Endothelial cell of umbilical vein (primary cell): ENCODE measurements at regions not wholly inside any gene's neighbourhood (a gene's known extent, or its start where the extent isn't known, plus 50 kb on each side); places are given as distances from the start of the nearest gene placed in this dataset.

Experiments used
- BruUV-seq: library from RNA; stranded (reverse); fragments of 400-500 nt; replicated peaks from 2 replicates; lab custom pipeline; 2021; lab: Mats Ljungman, UMichigan
- CTCF ChIA-PET: fragments of 300-600, 350-600 bp; sonication (Branson Sonifier 250); formaldehyde crosslinking; loops from one replicate; lab custom pipeline; 2021; ENCODE audit warnings: antibody characterized with exemption, inconsistent platforms; lab: Charles Lee
- POLR2A ChIA-PET: fragments of 300-600, 350-600 bp; sonication (Branson Sonifier 250); formaldehyde crosslinking; loops from one replicate; lab custom pipeline; 2021; ENCODE audit warnings: antibody characterized with exemption, inconsistent platforms; lab: Charles Lee
- DNase-seq: peaks from one replicate; pipeline ENCODE4 v3.0.0-alpha.2; 2011; ENCODE audit warnings: low read depth, low spot score
- FAIRE-seq: peaks from 2 replicates; lab custom pipeline; 2011; peaks lifted over from hg19 to GRCh38; lab: Jason Lieb, UNC
- H2AFZ ChIP-seq: 2 replicates; pipeline ENCODE4 v1.6.0; 2012; ENCODE audit warnings: low read depth, low read length, control low read depth, inconsistent platforms
- H3K27ac ChIP-seq: 2 replicates; pipeline ENCODE4 v1.5.1; 2011; ENCODE audit warnings: low read depth, mild to moderate bottlenecking, control low read depth, low read length, moderate library complexity; ENCODE audit not compliant: insufficient read depth
- H3K27me3 ChIP-seq, 2 experiments: 2 replicates each; pipeline versions ENCODE4 v1.6.0 to v1.6.1; 2011; ENCODE audit warnings: low read length in 2 of 2, mixed read lengths in 1 of 2; ENCODE audit not compliant: control insufficient read depth in 2 of 2, insufficient read depth in 2 of 2
- H3K36me3 ChIP-seq, 2 experiments: 2 replicates in 1 of 2; 3 replicates in 1 of 2; pipeline ENCODE4 v1.5.1; 2011; ENCODE audit warnings: low read length in 2 of 2, mild to moderate bottlenecking in 1 of 2, moderate library complexity in 1 of 2; ENCODE audit not compliant: control insufficient read depth in 2 of 2, insufficient read depth in 2 of 2; ENCODE audit errors: extremely low read depth in 1 of 2
- H3K4me1 ChIP-seq: 3 replicates; pipeline ENCODE4 v1.5.1; 2011; ENCODE audit warnings: mild to moderate bottlenecking, low read length; ENCODE audit not compliant: control insufficient read depth, insufficient read depth; ENCODE audit errors: extremely low read depth
- H3K4me2 ChIP-seq: 2 replicates; pipeline ENCODE4 v1.6.1; 2011; ENCODE audit warnings: low read length, control low read depth, mixed read lengths; ENCODE audit not compliant: insufficient read depth
- H3K4me3 ChIP-seq, 3 experiments: fragments of 200-600 bp in 1 of 3; sonication (generic), shearing (Covaris generic) in 1 of 3; replicated peaks in 1 of 3; 2 replicates each; pipeline ENCODE4 v1.5.1; 2011 to 2016; ENCODE audit warnings: control low read depth in 3 of 3, low read length in 3 of 3, mild to moderate bottlenecking in 2 of 3, inconsistent platforms in 1 of 3, low read depth in 1 of 3, moderate library complexity in 1 of 3; ENCODE audit not compliant: insufficient read depth in 1 of 3
- H3K79me2 ChIP-seq: 2 replicates; pipeline ENCODE4 v1.6.0; 2012; ENCODE audit warnings: low read length, inconsistent platforms; ENCODE audit not compliant: control insufficient read depth, insufficient read depth
- H3K9ac ChIP-seq: replicated peaks from 2 replicates; pipeline ENCODE3; 2011; ENCODE audit warnings: low read length, control low read depth; ENCODE audit not compliant: insufficient read depth; ENCODE audit errors: extremely low read depth
- H3K9me1 ChIP-seq: replicated peaks from 3 replicates; pipeline ENCODE4 v1.6.0; 2011; ENCODE audit warnings: mild to moderate bottlenecking, low read length; ENCODE audit not compliant: control insufficient read depth, insufficient read depth; ENCODE audit errors: extremely low read depth
- H3K9me3 ChIP-seq: replicated peaks from 2 replicates; pipeline ENCODE4 v1.5.1; 2012; ENCODE audit warnings: low read length, inconsistent platforms; ENCODE audit not compliant: control insufficient read depth, insufficient read depth
- H4K20me1 ChIP-seq: replicated peaks from 2 replicates; pipeline ENCODE3; 2011; ENCODE audit warnings: mild to moderate bottlenecking, low read length; ENCODE audit not compliant: control insufficient read depth, insufficient read depth; ENCODE audit errors: extremely low read depth
- CTCF ChIP-seq, 2 donors: IDR thresholded peaks; 1 replicate in 1 of 2; 2 replicates in 1 of 2; pipeline ENCODE4 v1.5.1; 2011; ENCODE audit warnings: low read length in 2 of 2, mild to moderate bottlenecking in 2 of 2, moderate library complexity in 2 of 2, control low read depth in 1 of 2, inconsistent platforms in 1 of 2, low read depth in 1 of 2; ENCODE audit not compliant: insufficient read depth in 1 of 2; ENCODE audit errors: extremely low read depth in 1 of 2
- EZH2 ChIP-seq: IDR thresholded peaks from 2 replicates; pipeline ENCODE4 v1.6.1; 2012; ENCODE audit warnings: borderline replicate concordance, low read depth, mild to moderate bottlenecking, moderate library complexity, low read length, inconsistent platforms; ENCODE audit not compliant: severe bottlenecking
- FOS ChIP-seq: IDR thresholded peaks from 2 replicates; pipeline ENCODE4 v1.6.1; 2011; ENCODE audit warnings: mild to moderate bottlenecking, low read length, moderate library complexity, borderline replicate concordance; ENCODE audit not compliant: insufficient read depth
- GATA2 ChIP-seq: IDR thresholded peaks from 2 replicates; pipeline ENCODE4 v1.7.0; 2011; ENCODE audit warnings: low read depth, mild to moderate bottlenecking, moderate library complexity, mixed read lengths, low read length; ENCODE audit not compliant: insufficient read length, insufficient read depth
- JUN ChIP-seq: IDR thresholded peaks from 2 replicates; pipeline ENCODE4 v1.6.1; 2011; ENCODE audit warnings: borderline replicate concordance, low read depth; ENCODE audit not compliant: insufficient read length, insufficient read depth
- MAX ChIP-seq: IDR thresholded peaks from 2 replicates; pipeline ENCODE4 v1.6.1; 2011; ENCODE audit not compliant: insufficient read depth, insufficient read length
- MYC ChIP-seq: IDR thresholded peaks from one replicate; pipeline ENCODE4 v1.6.1; 2011; ENCODE audit warnings: mild to moderate bottlenecking, low read depth, low read length
- POLR2A ChIP-seq: IDR thresholded peaks from 2 replicates; pipeline ENCODE4 v1.6.1; 2012; ENCODE audit warnings: low read depth, mild to moderate bottlenecking, control low read depth, low read length
- POLR2AphosphoS5 ChIP-seq: IDR thresholded peaks from 2 replicates; pipeline ENCODE4 v1.6.1; 2012; ENCODE audit warnings: low read depth, mild to moderate bottlenecking, control low read depth, low read length, moderate library complexity; ENCODE audit not compliant: insufficient read depth
- dilution Hi-C: fragments of 300-500 bp; cut with MboI; formaldehyde crosslinking; loops from one replicate; pipeline ENCODE4 v1.15.0; 2019; ENCODE audit warnings: low sequenced_read_pairs; ENCODE audit not compliant: extremely low pct_ligation_motif_present
- intact Hi-C: fragments of 100-400 bp; cut with micrococcal nuclease; formaldehyde crosslinking; loops from one replicate; pipeline ENCODE4 v1.10.0; 2022

GRCh38 chr19:31693131-31693932 lies 344.1 kb upstream of the TSHZ3 start:
- no TSS peak for BruUV-seq
- Histone ChIP-seq H3K9me1 (no peaks in the 10 kb centered on the region), H3K27me3 (no peaks in the 10 kb centered on the region), H3K4me2 (no peak overlapping the region), H3K36me3 (no peaks in the 10 kb centered on the region), H3K79me2 (no peaks in the 10 kb centered on the region), H2AFZ (no peak overlapping the region), H3K9me3 (peaks cover 5% of the 10 kb centered on the region), H4K20me1 (no peaks in the 10 kb centered on the region), H3K4me1 (no peaks in the 10 kb centered on the region), H3K4me3 (no peak overlapping the region), H3K27ac (no peak overlapping the region), H3K9ac (no peak overlapping the region)
- no peak for FAIRE-seq
- no peak for TF ChIP-seq CTCF (IDR thresholded peaks at IDR 0.05; ENCODE audit: extremely low read depth in 1 of 2, insufficient read depth in 1 of 2, low read depth in 1 of 2, low read length in 2 of 2)
- no peak for TF ChIP-seq MAX
- TF ChIP-seq JUN = no peak
- no peak for TF ChIP-seq MYC
- TF ChIP-seq POLR2A = no peak
- TF ChIP-seq POLR2AphosphoS5 = no peak
- no peak for TF ChIP-seq FOS
- no peak for TF ChIP-seq GATA2
- TF ChIP-seq EZH2 = no peak
- intact Hi-C loops (no loop called here), dilution Hi-C loops (no loop called here)
- ChIA-PET POLR2A (no interaction called here), CTCF (no interaction called here)
- DNase-seq = no peak
